Liver (tissue), 3 donors: ENCODE measurements at regions not wholly inside any gene's neighbourhood (a gene's known extent, or its start where the extent isn't known, plus 50 kb on each side); places are given as distances from the start of the nearest gene placed in this dataset.

Source experiments
- ATF3 ChIP-seq: IDR thresholded peaks from 2 replicates; pipeline ENCODE4 v1.6.1; 2016; ENCODE audit warnings: antibody characterized with exemption
- CTCF ChIP-seq: fragments of 150-350 bp; IDR thresholded peaks from 2 replicates; pipeline ENCODE4 v1.5.1; 2017; ENCODE audit warnings: improper control_type of control experiment, low read depth, low read length; ENCODE audit not compliant: missing input control
- EGR1 ChIP-seq, 2 donors: IDR thresholded peaks; 2 replicates each; pipeline ENCODE4 v1.6.1; 2016 to 2018; ENCODE audit warnings: antibody characterized with exemption in 2 of 2, low read depth in 2 of 2
- FOXA1 ChIP-seq: IDR thresholded peaks from 2 replicates; pipeline ENCODE4 v1.6.1; 2016; ENCODE audit warnings: antibody characterized with exemption
- GABPA ChIP-seq, 2 donors: IDR thresholded peaks in 1 of 2; conservative IDR thresholded peaks in 1 of 2; 2 replicates each; pipeline ENCODE4 v1.6.1; 2016; ENCODE audit warnings: antibody characterized with exemption in 2 of 2, mild to moderate bottlenecking in 1 of 2, moderate library complexity in 1 of 2
- JUND ChIP-seq, 2 donors: IDR thresholded peaks; 2 replicates each; pipeline ENCODE4 v1.6.1; 2016; ENCODE audit warnings: antibody characterized with exemption in 2 of 2
- MAX ChIP-seq: IDR thresholded peaks from 2 replicates; pipeline ENCODE4 v1.6.1; 2016; ENCODE audit warnings: antibody characterized with exemption
- RAD21 ChIP-seq, 2 donors: IDR thresholded peaks; 2 replicates each; pipeline ENCODE4 v1.6.1; 2016; ENCODE audit warnings: antibody characterized with exemption in 2 of 2, mild to moderate bottlenecking in 2 of 2
- RXRA ChIP-seq, 2 donors: IDR thresholded peaks; 2 replicates each; pipeline ENCODE4 v1.6.1; 2017 to 2018; ENCODE audit warnings: antibody characterized with exemption in 2 of 2, mild to moderate bottlenecking in 1 of 2
- SP1 ChIP-seq: IDR thresholded peaks from 2 replicates; pipeline ENCODE4 v1.6.1; 2018; ENCODE audit warnings: antibody characterized with exemption, mild to moderate bottlenecking
- TAF1 ChIP-seq: conservative IDR thresholded peaks from 2 replicates; pipeline ENCODE4 v1.6.1; 2016; ENCODE audit warnings: antibody characterized with exemption, mild to moderate bottlenecking
- YY1 ChIP-seq: IDR thresholded peaks from 2 replicates; pipeline ENCODE4 v1.6.1; 2016; ENCODE audit warnings: antibody characterized with exemption, mild to moderate bottlenecking
- ZBTB33 ChIP-seq: IDR thresholded peaks from 2 replicates; pipeline ENCODE4 v1.6.1; 2016; ENCODE audit warnings: antibody characterized with exemption
- donor health status: healthy.
- donor health status: healthy.

GRCh38 chr2:12658310-12658945 lies 58.3 kb upstream of the TRIB2 start:
- TF ChIP-seq CTCF (no peak), YY1 (no peak), RAD21 (IDR thresholded peaks at IDR 0.05) (no peak), JUND (IDR thresholded peaks at IDR 0.05) (no peak), FOXA1 (no peak), EGR1 (IDR thresholded peaks at IDR 0.05; ENCODE audit: low read depth in 2 of 2) (no peak), TAF1 (no peak), SP1 (no peak), ATF3 (no peak), GABPA (IDR thresholded peaks at IDR 0.05 in 1 of 2, conservative IDR thresholded peaks at IDR 0.05 in 1 of 2) (no peak), ZBTB33 (no peak), RXRA (IDR thresholded peaks at IDR 0.05) (no peak), MAX (no peak)
